Dermis microvascular lymphatic vessel endothelial cell (primary cell): ENCODE measurements at regions not wholly inside any gene's neighbourhood (a gene's known extent, or its start where the extent isn't known, plus 50 kb on each side); places are given as distances from the start of the nearest gene placed in this dataset.

Source experiments
- DNase-seq, 2 donors: peaks; one replicate each; pipeline versions ENCODE4 v3.0.0 to v3.0.0-alpha.2; 2010; ENCODE audit warnings: low read depth in 2 of 2

GRCh38 chr20:39243962-39244361 is 281.8 kb downstream of the DHX35 start:
- DNase-seq: no peak

- DNase-seq: no peak
Measured at GRCh38 chr20:39242614-39243013, 280.5 kb downstream of the DHX35 start.

- no peak for DNase-seq
Measured at GRCh38 chr20:39234520-39235095, 272.5 kb downstream of the DHX35 start.

- DNase-seq: no peak
Measured at GRCh38 chr20:39233755-39234154, 271.6 kb downstream of the DHX35 start.

- DNase-seq: no peak
Measured at GRCh38 chr20:39227416-39227815, 265.3 kb downstream of the DHX35 start.

GRCh38 chr20:39225978-39226377 is 263.8 kb downstream of the DHX35 start:
- DNase-seq: no peak

GRCh38 chr20:39225536-39225935 is 263.4 kb downstream of the DHX35 start:
- no peak for DNase-seq

GRCh38 chr20:39222101-39222500 is 260.0 kb downstream of the DHX35 start:
- DNase-seq: no peak

GRCh38 chr20:39216195-39216594 is 254.1 kb downstream of the DHX35 start:
- DNase-seq: no peak

- DNase-seq: no peak
Measured at GRCh38 chr20:39214828-39215227, 252.7 kb downstream of the DHX35 start.

GRCh38 chr20:39213476-39214145 is 251.5 kb downstream of the DHX35 start:
- DNase-seq: no peak

- no peak for DNase-seq
Measured at GRCh38 chr20:39211060-39211748, 249.1 kb downstream of the DHX35 start.

GRCh38 chr20:39210341-39211036 is 248.3 kb downstream of the DHX35 start:
- no peak for DNase-seq

GRCh38 chr20:39206899-39207564 is 244.9 kb downstream of the DHX35 start:
- no peak for DNase-seq

GRCh38 chr20:39195582-39196021 is 233.5 kb downstream of the DHX35 start:
- DNase-seq: no peak

- no peak for DNase-seq
Measured at GRCh38 chr20:39190666-39191570, 228.8 kb downstream of the DHX35 start.

GRCh38 chr20:39188266-39188765 is 226.2 kb downstream of the DHX35 start:
- DNase-seq: no peak

GRCh38 chr20:39181490-39181889 is 219.3 kb downstream of the DHX35 start:
- no peak for DNase-seq

- DNase-seq: no peak
Measured at GRCh38 chr20:39176457-39176856, 214.3 kb downstream of the DHX35 start.

- DNase-seq: no peak
Measured at GRCh38 chr20:39170896-39171463, 208.8 kb downstream of the DHX35 start.
